H1 (cell line): ENCODE measurements at regions not wholly inside any gene's neighbourhood (a gene's known extent, or its start where the extent isn't known, plus 50 kb on each side); places are given as distances from the start of the nearest gene placed in this dataset.

Source experiments
- CTCF ChIA-PET: fragments of 300-600 bp; sonication (Branson Sonifier 250); formaldehyde crosslinking; loops from one replicate; lab custom pipeline; 2021; ENCODE audit not compliant: partially characterized antibody; lab: Charles Lee
- POLR2A ChIA-PET: fragments of 300-600 bp; sonication (Branson Sonifier 250); formaldehyde crosslinking; loops from one replicate; lab custom pipeline; 2021; ENCODE audit warnings: inconsistent platforms; ENCODE audit not compliant: partially characterized antibody; lab: Charles Lee
- DNase-seq, 2 experiments: peaks; one replicate each; pipeline versions ENCODE4 v3.0.0 to v3.0.0-alpha.2; 2010 to 2022; ENCODE audit warnings: low spot score in 2 of 2, low read depth in 1 of 2, mixed read lengths in 1 of 2
- FAIRE-seq: peaks from 2 replicates; lab custom pipeline; 2011; peaks lifted over from hg19 to GRCh38; lab: Jason Lieb, UNC
- H2AFZ ChIP-seq: 2 replicates; pipeline ENCODE4 v1.8.1; 2012; ENCODE audit warnings: low read length, inconsistent platforms
- H2AK5ac ChIP-seq: 2 replicates; pipeline ENCODE4 v1.6.1; 2013; ENCODE audit warnings: low read depth, low read length
- H2BK120ac ChIP-seq: replicated peaks from 2 replicates; pipeline ENCODE3; 2013; ENCODE audit warnings: low read depth, low read length, inconsistent platforms
- H2BK12ac ChIP-seq: 2 replicates; pipeline ENCODE4 v1.6.1; 2013; ENCODE audit warnings: low read depth, low read length
- H2BK15ac ChIP-seq: 2 replicates; pipeline ENCODE4 v1.6.1; 2013; ENCODE audit warnings: low read length
- H2BK20ac ChIP-seq: 2 replicates; pipeline ENCODE4 v1.6.1; 2013; ENCODE audit warnings: low read length
- H2BK5ac ChIP-seq: 2 replicates; pipeline ENCODE4 v1.6.1; 2013; ENCODE audit warnings: low read depth, low read length
- H3K14ac ChIP-seq: 2 replicates; pipeline ENCODE4 v1.6.1; 2013; ENCODE audit warnings: inconsistent platforms; ENCODE audit not compliant: insufficient read length
- H3K18ac ChIP-seq: 2 replicates; pipeline ENCODE4 v1.6.1; 2013; ENCODE audit warnings: low read length; ENCODE audit errors: extremely low read depth
- H3K23ac ChIP-seq: 2 replicates; pipeline ENCODE4 v1.6.1; 2013; ENCODE audit warnings: inconsistent platforms; ENCODE audit not compliant: insufficient read length
- H3K23me2 ChIP-seq: 2 replicates; pipeline ENCODE4 v1.6.1; 2013; ENCODE audit warnings: low read depth, low read length
- H3K27ac ChIP-seq: 2 replicates; pipeline ENCODE4 v1.6.1; 2011; ENCODE audit warnings: low read depth, low read length, inconsistent platforms
- H3K27me3 ChIP-seq, 4 experiments: replicated peaks in 1 of 4; 1 replicate in 1 of 4; 2 replicates in 3 of 4; pipeline versions ENCODE4 v1.6.1 to v1.8.1; 2011 to 2013; ENCODE audit warnings: low read length in 3 of 4, mild to moderate bottlenecking in 3 of 4, inconsistent platforms in 2 of 4, mixed read lengths in 2 of 4, moderate library complexity in 1 of 4; ENCODE audit not compliant: control insufficient read depth in 3 of 4, insufficient read depth in 3 of 4; ENCODE audit errors: extremely low read depth in 1 of 4
- H3K36me3 ChIP-seq, 4 experiments: 2 replicates each; pipeline versions ENCODE4 v1.6.1 to v1.8.1; 2011 to 2013; ENCODE audit warnings: mild to moderate bottlenecking in 4 of 4, low read length in 3 of 4, moderate library complexity in 2 of 4, control low read depth in 1 of 4, inconsistent platforms in 1 of 4; ENCODE audit not compliant: insufficient read depth in 4 of 4, control insufficient read depth in 2 of 4
- H3K4ac ChIP-seq: replicated peaks from 2 replicates; pipeline ENCODE3; 2013; ENCODE audit warnings: low read length, low read depth, mixed read lengths, inconsistent platforms; ENCODE audit not compliant: insufficient read length
- H3K4me1 ChIP-seq, 4 experiments: replicated peaks in 1 of 4; 1 replicate in 1 of 4; 2 replicates in 3 of 4; pipeline versions ENCODE4 v1.6.1 to v1.8.1; 2011 to 2013; ENCODE audit warnings: low read length in 3 of 4, inconsistent platforms in 2 of 4, mixed read lengths in 1 of 4; ENCODE audit not compliant: insufficient read depth in 4 of 4, control insufficient read depth in 3 of 4
- H3K4me2 ChIP-seq, 2 experiments: 2 replicates each; pipeline versions ENCODE4 v1.6.1 to v1.8.1; 2011 to 2013; ENCODE audit warnings: low read depth in 2 of 2, low read length in 2 of 2, control low read depth in 1 of 2, inconsistent platforms in 1 of 2, mild to moderate bottlenecking in 1 of 2; ENCODE audit not compliant: insufficient read depth in 1 of 2
- H3K4me3 ChIP-seq, 4 experiments: fragments of 200-600, 300-600 bp in 1 of 4; sonication (generic), shearing (Covaris generic), sonication (Bioruptor Twin) in 1 of 4; 2 replicates each; pipeline versions ENCODE4 v1.5.1 to v1.8.1; 2011 to 2016; ENCODE audit warnings: low read length in 4 of 4, low read depth in 3 of 4, control low read depth in 2 of 4, inconsistent platforms in 2 of 4, mild to moderate bottlenecking in 2 of 4, mixed read lengths in 1 of 4, moderate library complexity in 1 of 4; ENCODE audit not compliant: insufficient read depth in 2 of 4; ENCODE audit errors: extremely low read depth in 1 of 4
- H3K56ac ChIP-seq: replicated peaks from 2 replicates; pipeline ENCODE3; 2013; ENCODE audit warnings: low read depth, mild to moderate bottlenecking, mixed read lengths, low read length, inconsistent platforms; ENCODE audit not compliant: insufficient read length
- H3K79me1 ChIP-seq: 2 replicates; pipeline ENCODE4 v1.6.1; 2013; ENCODE audit warnings: low read depth, low read length, control low read depth
- H3K79me2 ChIP-seq, 2 experiments: 2 replicates each; pipeline versions ENCODE4 v1.6.1 to v1.8.1; 2012 to 2013; ENCODE audit warnings: low read length in 2 of 2, mild to moderate bottlenecking in 2 of 2, inconsistent platforms in 1 of 2; ENCODE audit not compliant: insufficient read depth in 2 of 2, control insufficient read depth in 1 of 2
- H3K9ac ChIP-seq, 4 experiments: replicated peaks in 1 of 4; 1 replicate in 1 of 4; 2 replicates in 3 of 4; pipeline versions ENCODE4 v1.6.1 to v1.8.1; 2011 to 2013; ENCODE audit warnings: low read depth in 3 of 4, low read length in 3 of 4, control low read depth in 2 of 4, mild to moderate bottlenecking in 2 of 4, moderate library complexity in 2 of 4, inconsistent platforms in 1 of 4; ENCODE audit errors: extremely low read depth in 1 of 4
- H3K9me3 ChIP-seq, 2 experiments: 2 replicates each; pipeline versions ENCODE4 v1.6.1 to v1.8.1; 2012 to 2013; ENCODE audit warnings: mild to moderate bottlenecking in 2 of 2, moderate library complexity in 2 of 2, control low read depth in 1 of 2, inconsistent platforms in 1 of 2, low read depth in 1 of 2, low read length in 1 of 2, mixed read lengths in 1 of 2; ENCODE audit not compliant: insufficient read depth in 2 of 2
- H4K20me1 ChIP-seq, 2 experiments: replicated peaks in 1 of 2; 2 replicates each; pipeline versions ENCODE3 to v1.8.1; 2011 to 2013; ENCODE audit warnings: inconsistent platforms in 2 of 2, low read length in 2 of 2, mild to moderate bottlenecking in 1 of 2; ENCODE audit not compliant: insufficient read depth in 2 of 2, control insufficient read depth in 1 of 2
- H4K5ac ChIP-seq: 2 replicates; pipeline ENCODE4 v1.6.1; 2013; ENCODE audit warnings: low read length, low read depth, mixed read lengths, inconsistent platforms; ENCODE audit not compliant: insufficient read length
- H4K8ac ChIP-seq: 2 replicates; pipeline ENCODE4 v1.8.0; 2013; ENCODE audit warnings: mild to moderate bottlenecking, moderate library complexity, low read length, inconsistent platforms; ENCODE audit not compliant: insufficient read depth; ENCODE audit errors: extremely low read depth
- H4K91ac ChIP-seq: replicated peaks from 2 replicates; pipeline ENCODE3; 2013; ENCODE audit warnings: low read length, mixed read lengths, inconsistent platforms; ENCODE audit not compliant: insufficient read length
- FOSL1 ChIP-seq: IDR thresholded peaks from 2 replicates; pipeline ENCODE4 v1.6.1; 2011; ENCODE audit warnings: mild to moderate bottlenecking, low read depth, low read length, moderate library complexity; ENCODE audit not compliant: insufficient read depth
- HDAC6 ChIP-seq: IDR thresholded peaks from one replicate; pipeline ENCODE4 v1.7.1; 2012; ENCODE audit warnings: low read depth, mild to moderate bottlenecking, inconsistent platforms, low read length, moderate library complexity
- NANOG ChIP-seq: IDR thresholded peaks from 2 replicates; pipeline ENCODE4 v1.6.1; 2011; ENCODE audit warnings: low read length, low read depth, mild to moderate bottlenecking, inconsistent platforms; ENCODE audit not compliant: insufficient read depth, poor library complexity, severe bottlenecking
- PHF8 ChIP-seq: fragments of 200-600 bp; sonication (generic); conservative IDR thresholded peaks from 2 replicates; pipeline ENCODE4 v1.7.1; 2012; ENCODE audit warnings: low read depth, mild to moderate bottlenecking, inconsistent platforms, low read length, moderate library complexity
- RAD21 ChIP-seq, 2 experiments: IDR thresholded peaks in 1 of 2; conservative IDR thresholded peaks in 1 of 2; 2 replicates each; pipeline ENCODE4 v1.6.1; 2011; ENCODE audit warnings: low read depth in 2 of 2, low read length in 2 of 2, improper control_type of control experiment in 1 of 2, inconsistent platforms in 1 of 2, mild to moderate bottlenecking in 1 of 2, moderate library complexity in 1 of 2
- RBBP5 ChIP-seq: IDR thresholded peaks from 2 replicates; pipeline ENCODE4 v1.7.1; 2012; ENCODE audit warnings: low read depth, mild to moderate bottlenecking, inconsistent platforms, low read length, moderate library complexity, borderline replicate concordance
- TAF1 ChIP-seq: IDR thresholded peaks from 2 replicates; pipeline ENCODE4 v1.6.1; 2011; ENCODE audit warnings: mild to moderate bottlenecking, low read depth, low read length
- TEAD4 ChIP-seq: IDR thresholded peaks from 2 replicates; pipeline ENCODE4 v1.6.1; 2012; ENCODE audit warnings: low read depth, low read length, inconsistent platforms, mixed read lengths
- WGBS, 2 experiments: shearing (Covaris generic) in 1 of 2; methylation state at CpG; one replicate each; pipeline versions ENCODE4 v1.1.6 to v1.1.7; 2013 to 2015; ENCODE audit warnings: low lambda C conversion rate in 2 of 2, mixed read lengths in 2 of 2, inconsistent platforms in 1 of 2, low coverage in 1 of 2, missing lambda C conversion rate in 1 of 2; ENCODE audit not compliant: insufficient replicate concordance in 2 of 2, insufficient coverage in 1 of 2, insufficient read length in 1 of 2; ENCODE audit errors: extremely low coverage in 1 of 2, missing lambda C conversion rate in 1 of 2; 5-methylcytosine and 5-hydroxymethylcytosine counted together
- TF ChIP-seq, protein P1 (sequence below): IDR thresholded peaks from 2 replicates; pipeline ENCODE4 v1.6.1; 2012; ENCODE audit warnings: low read length, inconsistent platforms

DNA sequence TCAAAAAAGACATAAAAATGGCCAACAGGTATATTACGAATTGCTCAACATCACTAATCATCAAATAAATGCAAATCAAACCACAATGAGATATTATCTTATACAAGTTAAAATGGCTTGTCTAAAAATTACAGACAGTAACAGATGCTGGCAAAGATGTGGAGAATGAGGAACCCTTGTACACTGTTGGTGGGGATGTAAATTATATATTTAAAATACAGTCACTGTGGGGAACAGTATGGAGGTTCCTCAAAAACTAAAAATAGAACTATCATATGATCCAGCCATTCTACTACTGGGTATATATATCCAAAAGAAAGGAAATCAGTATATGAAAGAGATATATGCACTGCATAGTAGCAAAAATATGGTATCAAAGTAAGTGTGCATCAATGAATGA is 1037.2 kb upstream of the B3GALT2 start:
- H2BK15ac ChIP-seq: no peak overlapping the region
- H2BK5ac ChIP-seq: no peak overlapping the region
- no peak for FAIRE-seq
- no peak overlapping the region for H3K27ac ChIP-seq
- no peak overlapping the region for H4K91ac ChIP-seq
- WGBS, 2 experiments: 100% methylated on average over 1 of the region's 1 CpG; no CpG with 5 or more reads in 1 of the 2 experiments
- no peaks in the 10 kb centered on the region for H4K20me1 ChIP-seq
- H2AFZ ChIP-seq: no peak overlapping the region
- no peak overlapping the region for H4K8ac ChIP-seq
- H3K23me2 ChIP-seq: no peaks in the 10 kb centered on the region
- H3K4me2 ChIP-seq: no peak overlapping the region
- no peaks in the 10 kb centered on the region for H3K4me1 ChIP-seq
- H3K23ac ChIP-seq: no peak overlapping the region
- H3K36me3 ChIP-seq: no peaks in the 10 kb centered on the region
- H2BK20ac ChIP-seq: no peak overlapping the region
- no peak overlapping the region for H3K9ac ChIP-seq
- H3K4me3 ChIP-seq: no peak overlapping the region
- no peak overlapping the region for H3K18ac ChIP-seq
- H3K79me2 ChIP-seq: no peaks in the 10 kb centered on the region
- H2BK120ac ChIP-seq: no peak overlapping the region
- H2AK5ac ChIP-seq: no peak overlapping the region
- no peak for DNase-seq
- ChIA-PET POLR2A (no interaction called here), CTCF (interaction anchor here (0.6 kb wide), 1 partner anchor 34 kb away, joined by 3 read pairs; no protein-coding TSS in a partner anchor)
- H3K79me1 ChIP-seq: no peaks in the 10 kb centered on the region
- no peak overlapping the region for H3K4ac ChIP-seq
- no peak overlapping the region for H3K56ac ChIP-seq
- no peak overlapping the region for H2BK12ac ChIP-seq
- H4K5ac ChIP-seq: no peak overlapping the region
- H3K14ac ChIP-seq: no peak overlapping the region
- H3K27me3 ChIP-seq: no peaks in the 10 kb centered on the region
- H3K9me3 ChIP-seq: no peaks in the 10 kb centered on the region
- TF ChIP-seq RBBP5 (no peak), RAD21 (IDR thresholded peaks at IDR 0.05 in 1 of 2, conservative IDR thresholded peaks at IDR 0.05 in 1 of 2; ENCODE audit: low read depth in 2 of 2, low read length in 2 of 2) (no peak), TAF1 (no peak), NANOG (no peak), HDAC6 (no peak), TEAD4 (no peak), FOSL1 (no peak), PHF8 (no peak)
- TF ChIP-seq, protein P1, sequence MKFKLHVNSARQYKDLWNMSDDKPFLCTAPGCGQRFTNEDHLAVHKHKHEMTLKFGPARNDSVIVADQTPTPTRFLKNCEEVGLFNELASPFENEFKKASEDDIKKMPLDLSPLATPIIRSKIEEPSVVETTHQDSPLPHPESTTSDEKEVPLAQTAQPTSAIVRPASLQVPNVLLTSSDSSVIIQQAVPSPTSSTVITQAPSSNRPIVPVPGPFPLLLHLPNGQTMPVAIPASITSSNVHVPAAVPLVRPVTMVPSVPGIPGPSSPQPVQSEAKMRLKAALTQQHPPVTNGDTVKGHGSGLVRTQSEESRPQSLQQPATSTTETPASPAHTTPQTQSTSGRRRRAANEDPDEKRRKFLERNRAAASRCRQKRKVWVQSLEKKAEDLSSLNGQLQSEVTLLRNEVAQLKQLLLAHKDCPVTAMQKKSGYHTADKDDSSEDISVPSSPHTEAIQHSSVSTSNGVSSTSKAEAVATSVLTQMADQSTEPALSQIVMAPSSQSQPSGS: no peak
